H1 (cell line): ENCODE measurements at regions not wholly inside any gene's neighbourhood (a gene's known extent, or its start where the extent isn't known, plus 50 kb on each side); places are given as distances from the start of the nearest gene placed in this dataset.

Experiments used
- CTCF ChIA-PET: fragments of 300-600 bp; sonication (Branson Sonifier 250); formaldehyde crosslinking; loops from one replicate; lab custom pipeline; 2021; ENCODE audit not compliant: partially characterized antibody; lab: Charles Lee
- POLR2A ChIA-PET: fragments of 300-600 bp; sonication (Branson Sonifier 250); formaldehyde crosslinking; loops from one replicate; lab custom pipeline; 2021; ENCODE audit warnings: inconsistent platforms; ENCODE audit not compliant: partially characterized antibody; lab: Charles Lee
- DNase-seq, 2 experiments: peaks; one replicate each; pipeline versions ENCODE4 v3.0.0 to v3.0.0-alpha.2; 2010 to 2022; ENCODE audit warnings: low spot score in 2 of 2, low read depth in 1 of 2, mixed read lengths in 1 of 2
- FAIRE-seq: peaks from 2 replicates; lab custom pipeline; 2011; peaks lifted over from hg19 to GRCh38; lab: Jason Lieb, UNC
- H2AFZ ChIP-seq: 2 replicates; pipeline ENCODE4 v1.8.1; 2012; ENCODE audit warnings: low read length, inconsistent platforms
- H2AK5ac ChIP-seq: 2 replicates; pipeline ENCODE4 v1.6.1; 2013; ENCODE audit warnings: low read depth, low read length
- H2BK120ac ChIP-seq: replicated peaks from 2 replicates; pipeline ENCODE3; 2013; ENCODE audit warnings: low read depth, low read length, inconsistent platforms
- H2BK12ac ChIP-seq: 2 replicates; pipeline ENCODE4 v1.6.1; 2013; ENCODE audit warnings: low read depth, low read length
- H2BK15ac ChIP-seq: 2 replicates; pipeline ENCODE4 v1.6.1; 2013; ENCODE audit warnings: low read length
- H2BK20ac ChIP-seq: 2 replicates; pipeline ENCODE4 v1.6.1; 2013; ENCODE audit warnings: low read length
- H2BK5ac ChIP-seq: 2 replicates; pipeline ENCODE4 v1.6.1; 2013; ENCODE audit warnings: low read depth, low read length
- H3K14ac ChIP-seq: 2 replicates; pipeline ENCODE4 v1.6.1; 2013; ENCODE audit warnings: inconsistent platforms; ENCODE audit not compliant: insufficient read length
- H3K18ac ChIP-seq: 2 replicates; pipeline ENCODE4 v1.6.1; 2013; ENCODE audit warnings: low read length; ENCODE audit errors: extremely low read depth
- H3K23ac ChIP-seq: 2 replicates; pipeline ENCODE4 v1.6.1; 2013; ENCODE audit warnings: inconsistent platforms; ENCODE audit not compliant: insufficient read length
- H3K23me2 ChIP-seq: 2 replicates; pipeline ENCODE4 v1.6.1; 2013; ENCODE audit warnings: low read depth, low read length
- H3K27ac ChIP-seq: 2 replicates; pipeline ENCODE4 v1.6.1; 2011; ENCODE audit warnings: low read depth, low read length, inconsistent platforms
- H3K27me3 ChIP-seq, 4 experiments: replicated peaks in 1 of 4; 1 replicate in 1 of 4; 2 replicates in 3 of 4; pipeline versions ENCODE4 v1.6.1 to v1.8.1; 2011 to 2013; ENCODE audit warnings: low read length in 3 of 4, mild to moderate bottlenecking in 3 of 4, inconsistent platforms in 2 of 4, mixed read lengths in 2 of 4, moderate library complexity in 1 of 4; ENCODE audit not compliant: control insufficient read depth in 3 of 4, insufficient read depth in 3 of 4; ENCODE audit errors: extremely low read depth in 1 of 4
- H3K36me3 ChIP-seq, 4 experiments: 2 replicates each; pipeline versions ENCODE4 v1.6.1 to v1.8.1; 2011 to 2013; ENCODE audit warnings: mild to moderate bottlenecking in 4 of 4, low read length in 3 of 4, moderate library complexity in 2 of 4, control low read depth in 1 of 4, inconsistent platforms in 1 of 4; ENCODE audit not compliant: insufficient read depth in 4 of 4, control insufficient read depth in 2 of 4
- H3K4ac ChIP-seq: replicated peaks from 2 replicates; pipeline ENCODE3; 2013; ENCODE audit warnings: low read length, low read depth, mixed read lengths, inconsistent platforms; ENCODE audit not compliant: insufficient read length
- H3K4me1 ChIP-seq, 4 experiments: replicated peaks in 1 of 4; 1 replicate in 1 of 4; 2 replicates in 3 of 4; pipeline versions ENCODE4 v1.6.1 to v1.8.1; 2011 to 2013; ENCODE audit warnings: low read length in 3 of 4, inconsistent platforms in 2 of 4, mixed read lengths in 1 of 4; ENCODE audit not compliant: insufficient read depth in 4 of 4, control insufficient read depth in 3 of 4
- H3K4me2 ChIP-seq, 2 experiments: 2 replicates each; pipeline versions ENCODE4 v1.6.1 to v1.8.1; 2011 to 2013; ENCODE audit warnings: low read depth in 2 of 2, low read length in 2 of 2, control low read depth in 1 of 2, inconsistent platforms in 1 of 2, mild to moderate bottlenecking in 1 of 2; ENCODE audit not compliant: insufficient read depth in 1 of 2
- H3K4me3 ChIP-seq, 4 experiments: fragments of 200-600, 300-600 bp in 1 of 4; sonication (generic), shearing (Covaris generic), sonication (Bioruptor Twin) in 1 of 4; 2 replicates each; pipeline versions ENCODE4 v1.5.1 to v1.8.1; 2011 to 2016; ENCODE audit warnings: low read length in 4 of 4, low read depth in 3 of 4, control low read depth in 2 of 4, inconsistent platforms in 2 of 4, mild to moderate bottlenecking in 2 of 4, mixed read lengths in 1 of 4, moderate library complexity in 1 of 4; ENCODE audit not compliant: insufficient read depth in 2 of 4; ENCODE audit errors: extremely low read depth in 1 of 4
- H3K56ac ChIP-seq: replicated peaks from 2 replicates; pipeline ENCODE3; 2013; ENCODE audit warnings: low read depth, mild to moderate bottlenecking, mixed read lengths, low read length, inconsistent platforms; ENCODE audit not compliant: insufficient read length
- H3K79me1 ChIP-seq: 2 replicates; pipeline ENCODE4 v1.6.1; 2013; ENCODE audit warnings: low read depth, low read length, control low read depth
- H3K79me2 ChIP-seq, 2 experiments: 2 replicates each; pipeline versions ENCODE4 v1.6.1 to v1.8.1; 2012 to 2013; ENCODE audit warnings: low read length in 2 of 2, mild to moderate bottlenecking in 2 of 2, inconsistent platforms in 1 of 2; ENCODE audit not compliant: insufficient read depth in 2 of 2, control insufficient read depth in 1 of 2
- H3K9ac ChIP-seq, 4 experiments: replicated peaks in 1 of 4; 1 replicate in 1 of 4; 2 replicates in 3 of 4; pipeline versions ENCODE4 v1.6.1 to v1.8.1; 2011 to 2013; ENCODE audit warnings: low read depth in 3 of 4, low read length in 3 of 4, control low read depth in 2 of 4, mild to moderate bottlenecking in 2 of 4, moderate library complexity in 2 of 4, inconsistent platforms in 1 of 4; ENCODE audit errors: extremely low read depth in 1 of 4
- H3K9me3 ChIP-seq, 2 experiments: 2 replicates each; pipeline versions ENCODE4 v1.6.1 to v1.8.1; 2012 to 2013; ENCODE audit warnings: mild to moderate bottlenecking in 2 of 2, moderate library complexity in 2 of 2, control low read depth in 1 of 2, inconsistent platforms in 1 of 2, low read depth in 1 of 2, low read length in 1 of 2, mixed read lengths in 1 of 2; ENCODE audit not compliant: insufficient read depth in 2 of 2
- H4K20me1 ChIP-seq, 2 experiments: replicated peaks in 1 of 2; 2 replicates each; pipeline versions ENCODE3 to v1.8.1; 2011 to 2013; ENCODE audit warnings: inconsistent platforms in 2 of 2, low read length in 2 of 2, mild to moderate bottlenecking in 1 of 2; ENCODE audit not compliant: insufficient read depth in 2 of 2, control insufficient read depth in 1 of 2
- H4K5ac ChIP-seq: 2 replicates; pipeline ENCODE4 v1.6.1; 2013; ENCODE audit warnings: low read length, low read depth, mixed read lengths, inconsistent platforms; ENCODE audit not compliant: insufficient read length
- H4K8ac ChIP-seq: 2 replicates; pipeline ENCODE4 v1.8.0; 2013; ENCODE audit warnings: mild to moderate bottlenecking, moderate library complexity, low read length, inconsistent platforms; ENCODE audit not compliant: insufficient read depth; ENCODE audit errors: extremely low read depth
- H4K91ac ChIP-seq: replicated peaks from 2 replicates; pipeline ENCODE3; 2013; ENCODE audit warnings: low read length, mixed read lengths, inconsistent platforms; ENCODE audit not compliant: insufficient read length
- BRCA1 ChIP-seq: IDR thresholded peaks from 2 replicates; pipeline ENCODE4 v1.6.1; 2012; ENCODE audit warnings: low read depth, low read length, improper control_type of control experiment
- EGR1 ChIP-seq: IDR thresholded peaks from 2 replicates; pipeline ENCODE4 v1.6.1; 2011; ENCODE audit warnings: low read depth, low read length, borderline replicate concordance
- GTF2F1 ChIP-seq: IDR thresholded peaks from 2 replicates; pipeline ENCODE4 v1.6.1; 2012; ENCODE audit warnings: low read depth, low read length, improper control_type of control experiment, borderline replicate concordance
- TBP ChIP-seq: IDR thresholded peaks from 2 replicates; pipeline ENCODE4 v1.6.1; 2011; ENCODE audit warnings: low read depth, low read length, improper control_type of control experiment
- TCF12 ChIP-seq: IDR thresholded peaks from 2 replicates; pipeline ENCODE4 v1.6.1; 2011; ENCODE audit warnings: low read depth, mild to moderate bottlenecking, low read length
- WGBS, 2 experiments: shearing (Covaris generic) in 1 of 2; methylation state at CpG; one replicate each; pipeline versions ENCODE4 v1.1.6 to v1.1.7; 2013 to 2015; ENCODE audit warnings: low lambda C conversion rate in 2 of 2, mixed read lengths in 2 of 2, inconsistent platforms in 1 of 2, low coverage in 1 of 2, missing lambda C conversion rate in 1 of 2; ENCODE audit not compliant: insufficient replicate concordance in 2 of 2, insufficient coverage in 1 of 2, insufficient read length in 1 of 2; ENCODE audit errors: extremely low coverage in 1 of 2, missing lambda C conversion rate in 1 of 2; 5-methylcytosine and 5-hydroxymethylcytosine counted together

- H2BK12ac ChIP-seq = no peak overlapping the region
- H3K79me2 ChIP-seq = no peaks in the 10 kb centered on the region
- no peaks in the 10 kb centered on the region for H3K36me3 ChIP-seq
- no peak overlapping the region for H3K18ac ChIP-seq
- H3K27me3 ChIP-seq = no peaks in the 10 kb centered on the region
- TF ChIP-seq TCF12 = no peak
- no peak for TF ChIP-seq TBP
- TF ChIP-seq GTF2F1 = no peak
- no peak for TF ChIP-seq EGR1
- no peak for TF ChIP-seq BRCA1
- ChIA-PET CTCF (interaction anchor here (0.7 to 3.1 kb wide), 16 partner anchors 14 to 598 kb away, joined by 3 to 19 read pairs (median 4); no protein-coding TSS in a partner anchor), POLR2A (interaction anchor here (0.5 to 1.2 kb wide), 3 partner anchors 167 to 636 kb away, joined by 3 to 4 read pairs (median 3); no protein-coding TSS in a partner anchor)
- no peaks in the 10 kb centered on the region for H3K4me1 ChIP-seq
- no peak overlapping the region for H3K4me2 ChIP-seq
- no peak overlapping the region for H2AK5ac ChIP-seq
- H3K9ac ChIP-seq = no peak overlapping the region
- no peak overlapping the region for H3K23ac ChIP-seq
- DNase-seq = no peak
- H2BK120ac ChIP-seq = no peak overlapping the region
- no peak for FAIRE-seq
- no peaks in the 10 kb centered on the region for H4K20me1 ChIP-seq
- H3K27ac ChIP-seq = no peak overlapping the region
- H2BK5ac ChIP-seq = no peak overlapping the region
- no peak overlapping the region for H4K5ac ChIP-seq
- H2BK20ac ChIP-seq = no peak overlapping the region
- H3K4ac ChIP-seq = no peak overlapping the region
- no peak overlapping the region for H3K4me3 ChIP-seq
- no peak overlapping the region for H3K14ac ChIP-seq
- H3K56ac ChIP-seq = no peak overlapping the region
- no peak overlapping the region for H4K91ac ChIP-seq
- 92% methylated on average over 12 of the region's 12 CpGs; no CpG with 5 or more reads in 1 of the 2 experiments for WGBS, 2 experiments
- H2BK15ac ChIP-seq = no peak overlapping the region
- H4K8ac ChIP-seq = no peak overlapping the region
- no peaks in the 10 kb centered on the region; the same call in 1 of the 2 replicates for H3K23me2 ChIP-seq
- no peak overlapping the region for H2AFZ ChIP-seq
- H3K9me3 ChIP-seq = no peaks in the 10 kb centered on the region
- no peaks in the 10 kb centered on the region for H3K79me1 ChIP-seq
Observed at GRCh38 chr4:138688408-138689085, 327.0 kb upstream of the NOCT start.
